ENCODE measurements at regions not wholly inside any gene's neighbourhood (a gene's known extent, or its start where the extent isn't known, plus 50 kb on each side); places are given as distances from the start of the nearest gene placed in this dataset.

DNA sequence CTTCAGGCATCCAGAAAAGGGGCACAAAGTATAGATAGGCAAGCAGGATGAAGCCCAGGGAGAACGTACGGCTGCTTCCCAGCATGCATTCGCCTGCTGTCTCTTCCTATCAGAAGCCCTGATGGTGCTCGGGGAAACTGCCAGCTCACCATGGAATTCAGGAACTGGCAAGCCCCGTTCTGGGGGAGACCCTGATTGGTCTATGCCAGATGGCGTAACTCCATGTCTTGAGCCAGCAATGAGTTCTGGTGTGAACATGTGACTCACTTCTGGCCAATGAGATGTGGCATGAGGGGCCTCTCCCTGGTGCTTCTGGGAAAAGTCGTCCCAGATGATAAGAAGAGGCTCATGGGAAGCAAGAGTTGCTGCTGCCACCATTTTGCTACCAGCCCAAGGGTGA, 270.8 kb downstream of the BCL11B start:
- TF ChIP-seq, protein P1, sequence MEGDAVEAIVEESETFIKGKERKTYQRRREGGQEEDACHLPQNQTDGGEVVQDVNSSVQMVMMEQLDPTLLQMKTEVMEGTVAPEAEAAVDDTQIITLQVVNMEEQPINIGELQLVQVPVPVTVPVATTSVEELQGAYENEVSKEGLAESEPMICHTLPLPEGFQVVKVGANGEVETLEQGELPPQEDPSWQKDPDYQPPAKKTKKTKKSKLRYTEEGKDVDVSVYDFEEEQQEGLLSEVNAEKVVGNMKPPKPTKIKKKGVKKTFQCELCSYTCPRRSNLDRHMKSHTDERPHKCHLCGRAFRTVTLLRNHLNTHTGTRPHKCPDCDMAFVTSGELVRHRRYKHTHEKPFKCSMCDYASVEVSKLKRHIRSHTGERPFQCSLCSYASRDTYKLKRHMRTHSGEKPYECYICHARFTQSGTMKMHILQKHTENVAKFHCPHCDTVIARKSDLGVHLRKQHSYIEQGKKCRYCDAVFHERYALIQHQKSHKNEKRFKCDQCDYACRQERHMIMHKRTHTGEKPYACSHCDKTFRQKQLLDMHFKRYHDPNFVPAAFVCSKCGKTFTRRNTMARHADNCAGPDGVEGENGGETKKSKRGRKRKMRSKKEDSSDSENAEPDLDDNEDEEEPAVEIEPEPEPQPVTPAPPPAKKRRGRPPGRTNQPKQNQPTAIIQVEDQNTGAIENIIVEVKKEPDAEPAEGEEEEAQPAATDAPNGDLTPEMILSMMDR (IDR thresholded peaks at IDR 0.05) = no peak
- no peak for TF ChIP-seq POLR2A (IDR thresholded peaks at IDR 0.05)
- no peak for TF ChIP-seq POLR2AphosphoS5 (IDR thresholded peaks at IDR 0.05)

Measured in breast epithelium (tissue), 3 donors.